Adrenal gland (tissue), 9 donors: ENCODE measurements at regions not wholly inside any gene's neighbourhood (a gene's known extent, or its start where the extent isn't known, plus 50 kb on each side); places are given as distances from the start of the nearest gene placed in this dataset.

ENCODE experiments used
- DNase-seq, 7 donors: peaks; one replicate each; pipeline ENCODE4 v3.0.0-alpha.2; 2019 to 2020
- H3K27ac ChIP-seq, 5 donors: fragments of 200-600 bp; sonication (generic) in 4 of 5; 1 replicate in 3 of 5; 2 replicates in 2 of 5; pipeline versions ENCODE4 v1.5.1 to v1.8.0; 2016 to 2020; ENCODE audit warnings: mild to moderate bottlenecking in 1 of 5
- H3K27me3 ChIP-seq: fragments of 200-600 bp; 2 replicates; pipeline ENCODE4 v1.8.0; 2021
- H3K36me3 ChIP-seq, 2 donors: fragments of 200-600 bp; replicated peaks in 1 of 2; 1 replicate in 1 of 2; 2 replicates in 1 of 2; pipeline versions ENCODE4 v1.5.1 to v1.8.0; 2018 to 2022
- H3K4me1 ChIP-seq, 2 donors: fragments of 200-600 bp; replicated peaks in 1 of 2; 1 replicate in 1 of 2; 2 replicates in 1 of 2; pipeline versions ENCODE4 v1.5.1 to v1.8.0; 2018 to 2021
- H3K4me3 ChIP-seq, 4 donors: fragments of 200-600 bp; sonication (generic) in 3 of 4; one replicate each; pipeline ENCODE4 v1.5.1; 2016 to 2018
- H3K9me3 ChIP-seq, 3 donors: fragments of 200-600 bp; sonication (generic) in 1 of 3; replicated peaks in 1 of 3; 1 replicate in 2 of 3; 2 replicates in 1 of 3; pipeline versions ENCODE4 v1.5.1 to v1.8.0; 2016 to 2021
- POLR2A ChIP-seq, 2 donors: fragments of 450-650 bp; IDR thresholded peaks; one replicate each; pipeline ENCODE4 v1.6.1; 2017; ENCODE audit warnings: antibody characterized with exemption in 2 of 2, mild to moderate bottlenecking in 2 of 2, moderate library complexity in 1 of 2
- WGBS, 4 donors: extraction: QIAGEN DNeasy Blood & Tissue Kit in 2 of 4; methylation state at CpG; one replicate each; pipeline versions ENCODE4 v1.1.5 to v1.1.7; 2013 to 2017; 5-methylcytosine and 5-hydroxymethylcytosine counted together
- intact Hi-C, 2 donors: fragments of 100-400 bp; cut with DNase I; formaldehyde crosslinking; loops; one replicate each; pipeline versions ENCODE4 v1.14.1 to v1.15.0; 2022 to 2023
- TF ChIP-seq, protein P1 (sequence below), 6 experiments: fragments of 450-650 bp in 4 of 6; fragments of 200-600 bp in 2 of 6; sonication (generic) in 1 of 6; IDR thresholded peaks; 1 replicate in 5 of 6; 2 replicates in 1 of 6; pipeline versions ENCODE4 v1.5.1 to v1.8.0; 2016 to 2021; ENCODE audit warnings: antibody characterized with exemption in 6 of 6, mild to moderate bottlenecking in 2 of 6, moderate library complexity in 1 of 6
- donor health status: healthy with polysubstance abuse.
- donor health status: Bipolar disorder and iron deficiency.
- donor health status: DM: yes; HTN: yes; CAD: no.
- donor health status: DM: no; HTN: no; CAD: no.
- donor health status: DM: no; HTN: no; CAD: no.

DNA sequence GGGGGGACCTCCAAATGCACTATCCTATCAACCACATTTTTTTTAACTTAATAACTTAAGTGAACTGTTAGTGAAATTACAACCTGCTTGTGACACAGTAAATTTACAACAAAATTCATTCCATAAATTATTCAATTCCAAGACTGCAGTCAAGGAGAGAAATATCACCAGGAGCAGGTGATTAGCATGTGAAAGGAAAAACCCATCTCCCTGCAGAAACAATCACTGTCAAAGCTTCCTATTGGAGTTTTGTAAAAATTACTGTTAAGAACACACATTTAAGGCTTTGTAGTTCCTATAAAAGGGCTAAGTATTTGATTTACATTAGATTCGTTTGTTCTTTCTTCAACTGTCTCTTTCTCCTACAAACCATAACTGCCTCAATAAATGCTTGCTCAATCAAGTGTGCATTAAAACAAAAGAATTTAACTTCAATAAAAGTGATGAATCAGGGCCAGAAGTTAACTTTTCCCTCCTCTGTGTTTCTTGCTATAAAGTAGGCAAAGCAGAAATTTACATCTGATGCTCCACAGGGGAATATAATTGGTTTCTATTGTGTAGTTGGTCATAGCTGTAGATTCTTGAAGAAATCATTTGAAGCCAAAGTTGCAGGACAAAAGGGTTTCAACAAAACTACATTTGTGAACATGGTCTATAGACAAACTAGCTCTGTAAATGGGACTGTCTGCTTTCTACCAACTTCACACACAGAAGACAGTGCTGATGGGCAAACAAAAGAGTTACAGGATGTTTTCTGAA is 195.1 kb upstream of the PSMD7 start:
- no peak overlapping the region for H3K27ac ChIP-seq
- intact Hi-C loops = no loop called here
- WGBS, 4 donors = 68 to 82% (median 77%) methylated on average over 1 of the region's 1 CpG
- H3K36me3 ChIP-seq = no peaks in the 10 kb centered on the region
- DNase-seq = no peak
- no peak for TF ChIP-seq POLR2A (IDR thresholded peaks at IDR 0.05)
- TF ChIP-seq, protein P1, sequence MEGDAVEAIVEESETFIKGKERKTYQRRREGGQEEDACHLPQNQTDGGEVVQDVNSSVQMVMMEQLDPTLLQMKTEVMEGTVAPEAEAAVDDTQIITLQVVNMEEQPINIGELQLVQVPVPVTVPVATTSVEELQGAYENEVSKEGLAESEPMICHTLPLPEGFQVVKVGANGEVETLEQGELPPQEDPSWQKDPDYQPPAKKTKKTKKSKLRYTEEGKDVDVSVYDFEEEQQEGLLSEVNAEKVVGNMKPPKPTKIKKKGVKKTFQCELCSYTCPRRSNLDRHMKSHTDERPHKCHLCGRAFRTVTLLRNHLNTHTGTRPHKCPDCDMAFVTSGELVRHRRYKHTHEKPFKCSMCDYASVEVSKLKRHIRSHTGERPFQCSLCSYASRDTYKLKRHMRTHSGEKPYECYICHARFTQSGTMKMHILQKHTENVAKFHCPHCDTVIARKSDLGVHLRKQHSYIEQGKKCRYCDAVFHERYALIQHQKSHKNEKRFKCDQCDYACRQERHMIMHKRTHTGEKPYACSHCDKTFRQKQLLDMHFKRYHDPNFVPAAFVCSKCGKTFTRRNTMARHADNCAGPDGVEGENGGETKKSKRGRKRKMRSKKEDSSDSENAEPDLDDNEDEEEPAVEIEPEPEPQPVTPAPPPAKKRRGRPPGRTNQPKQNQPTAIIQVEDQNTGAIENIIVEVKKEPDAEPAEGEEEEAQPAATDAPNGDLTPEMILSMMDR (IDR thresholded peaks at IDR 0.05) = no peak
- H3K4me3 ChIP-seq = no peak overlapping the region
- H3K27me3 ChIP-seq = no peaks in the 10 kb centered on the region
- no peaks in the 10 kb centered on the region for H3K4me1 ChIP-seq
- H3K9me3 ChIP-seq = no peaks in the 10 kb centered on the region

DNA sequence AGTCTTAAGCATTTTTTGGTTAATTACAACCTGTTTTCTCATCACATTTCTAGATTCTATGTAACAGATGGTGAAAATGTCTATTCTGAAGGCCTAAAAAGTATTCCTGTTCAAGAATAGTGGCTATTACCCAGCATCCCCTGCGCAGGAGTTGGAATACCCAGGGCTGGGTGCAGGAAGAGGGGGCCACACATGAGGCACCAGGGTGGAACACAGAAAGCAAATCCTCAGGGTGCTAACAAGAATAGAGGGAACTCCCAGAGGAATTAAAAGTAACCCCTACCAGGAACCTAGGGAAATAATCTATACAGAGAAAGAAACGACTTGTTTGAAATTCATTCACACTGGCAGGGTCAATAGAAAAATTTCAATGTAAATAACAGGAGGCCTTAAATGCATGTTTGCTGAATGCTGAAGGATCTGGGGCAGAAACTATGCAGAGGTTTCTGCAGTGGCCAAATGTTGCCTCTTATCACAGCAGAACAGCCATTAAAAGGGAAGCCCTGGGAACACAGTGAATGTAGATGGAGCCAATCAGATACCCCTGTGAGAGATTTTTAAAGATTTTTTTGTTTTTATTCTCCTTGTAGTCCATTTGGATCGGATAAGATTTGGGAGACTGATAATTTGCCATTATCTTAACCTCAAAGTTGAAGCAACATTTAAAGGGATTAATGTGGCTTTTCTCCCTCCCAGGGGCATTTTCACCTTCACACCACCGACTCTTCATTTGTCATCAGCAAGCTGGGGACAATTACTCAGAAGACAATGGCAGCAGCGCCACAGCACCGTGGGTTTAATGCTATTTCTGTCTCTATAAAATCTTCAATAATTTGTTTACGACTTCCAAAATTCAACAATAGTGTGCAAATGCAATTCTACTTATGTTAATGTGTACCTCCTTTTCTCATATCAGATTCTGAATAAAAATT is 196.0 kb upstream of the PSMD7 start:
- Histone ChIP-seq H3K4me1 (no peaks in the 10 kb centered on the region), H3K4me3 (no peak overlapping the region), H3K27ac (no peak overlapping the region), H3K36me3 (no peaks in the 10 kb centered on the region), H3K9me3 (no peaks in the 10 kb centered on the region), H3K27me3 (no peaks in the 10 kb centered on the region)
- WGBS, 4 donors = 58 to 61% (median 58%) methylated on average over 7 of the region's 7 CpGs
- intact Hi-C loops = no loop called here
- TF ChIP-seq POLR2A (IDR thresholded peaks at IDR 0.05) = no peak
- TF ChIP-seq, protein P1 (IDR thresholded peaks at IDR 0.05) = no peak
- DNase-seq = no peak

DNA sequence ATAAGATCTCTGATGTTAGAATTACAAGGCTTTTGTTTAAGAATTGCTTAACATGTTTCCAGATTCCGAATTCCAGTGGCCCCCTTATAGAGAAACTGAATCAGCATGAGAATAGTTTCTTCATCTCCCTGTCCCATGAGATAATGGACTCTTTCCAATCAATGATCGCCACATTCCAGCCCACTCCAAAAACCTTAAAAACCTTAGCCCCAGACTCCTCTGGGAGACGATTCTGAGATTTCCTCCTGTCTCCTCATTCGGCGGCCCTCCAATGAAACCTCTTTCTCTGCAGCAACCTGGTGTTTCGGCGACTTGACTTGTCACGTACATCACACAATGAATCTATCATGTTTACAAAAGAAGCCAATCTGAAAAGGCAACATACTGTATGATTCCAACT is 197.1 kb upstream of the PSMD7 start:
- Histone ChIP-seq H3K36me3 (no peaks in the 10 kb centered on the region), H3K4me3 (no peak overlapping the region), H3K27me3 (no peaks in the 10 kb centered on the region), H3K27ac (no peak overlapping the region), H3K4me1 (no peaks in the 10 kb centered on the region), H3K9me3 (no peaks in the 10 kb centered on the region)
- WGBS, 4 donors = 83 to 86% (median 85%) methylated on average over 8 of the region's 8 CpGs
- intact Hi-C loops = no loop called here
- TF ChIP-seq POLR2A (IDR thresholded peaks at IDR 0.05) = no peak
- TF ChIP-seq, protein P1 (IDR thresholded peaks at IDR 0.05) = no peak
- no peak for DNase-seq

DNA sequence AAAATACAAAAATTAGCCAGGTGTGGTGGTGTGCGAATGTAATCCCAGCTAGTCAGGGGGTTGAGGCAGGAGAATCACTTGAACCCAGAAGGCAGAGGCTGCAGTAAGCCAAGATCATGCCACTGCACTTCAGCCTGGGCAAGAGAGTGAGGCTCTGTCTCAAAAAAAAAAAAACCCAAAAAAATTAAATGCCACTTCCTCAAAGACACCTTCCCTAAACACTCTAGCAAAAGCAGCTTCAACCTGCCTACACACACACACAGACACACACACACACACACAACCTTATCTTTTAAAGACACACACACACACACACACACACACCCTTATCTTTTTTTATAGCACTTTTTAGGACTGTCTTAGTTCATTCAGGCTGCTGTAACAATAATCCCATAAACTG is 201.7 kb upstream of the PSMD7 start:
- Histone ChIP-seq H3K27ac (no peak overlapping the region), H3K4me3 (no peak overlapping the region), H3K36me3 (no peaks in the 10 kb centered on the region), H3K9me3 (no peaks in the 10 kb centered on the region), H3K4me1 (no peaks in the 10 kb centered on the region), H3K27me3 (no peaks in the 10 kb centered on the region)
- WGBS, 4 donors = 85 to 93% (median 88%) methylated on average over 1 of the region's 1 CpG
- intact Hi-C loops = no loop called here
- no peak for DNase-seq
- TF ChIP-seq POLR2A (IDR thresholded peaks at IDR 0.05) = no peak
- TF ChIP-seq, protein P1 (IDR thresholded peaks at IDR 0.05) = no peak
